Upper lobe of left lung (tissue), 6 donors: ENCODE measurements at regions not wholly inside any gene's neighbourhood (a gene's known extent, or its start where the extent isn't known, plus 50 kb on each side); places are given as distances from the start of the nearest gene placed in this dataset.

Source experiments
- ATAC-seq, 2 donors: fragments of 200-7000 bp; cut with Tn5 transposase; one replicate each; pipeline ENCODE4 v1.9.1; 2022; ENCODE audit warnings: mild to moderate bottlenecking in 2 of 2, moderate library complexity in 2 of 2; ENCODE audit not compliant: low FRiP score in 2 of 2
- DNase-seq, 2 donors: peaks; one replicate each; pipeline ENCODE4 v3.0.0-alpha.2; 2019 to 2020
- H3K27ac ChIP-seq, 4 donors: fragments of 200-600 bp; sonication (generic); one replicate each; pipeline ENCODE4 v1.5.1; 2016 to 2019
- H3K27me3 ChIP-seq, 4 donors: fragments of 200-600 bp; sonication (generic); one replicate each; pipeline ENCODE4 v1.5.1; 2017 to 2019
- H3K36me3 ChIP-seq, 4 donors: fragments of 200-600 bp; sonication (generic); one replicate each; pipeline ENCODE4 v1.5.1; 2016 to 2019
- H3K4me1 ChIP-seq, 4 donors: fragments of 200-600 bp; sonication (generic); one replicate each; pipeline ENCODE4 v1.5.1; 2018 to 2019
- H3K4me3 ChIP-seq, 4 donors: fragments of 200-600 bp; sonication (generic); one replicate each; pipeline ENCODE4 v1.5.1; 2017 to 2019; ENCODE audit warnings: mild to moderate bottlenecking in 2 of 4, moderate library complexity in 1 of 4
- H3K9me3 ChIP-seq, 4 donors: fragments of 200-600 bp; sonication (generic); one replicate each; pipeline ENCODE4 v1.5.1; 2018 to 2019
- CTCF ChIP-seq, 6 experiments: fragments of 450-650 bp in 4 of 6; fragments of 200-600 bp in 2 of 6; sonication (generic) in 2 of 6; IDR thresholded peaks; one replicate each; pipeline ENCODE4 v1.5.1; 2016 to 2019; ENCODE audit warnings: antibody characterized with exemption in 6 of 6
- EP300 ChIP-seq, 4 donors: sonication (generic); formaldehyde crosslinking; IDR thresholded peaks; one replicate each; pipeline ENCODE4 v1.5.1; 2017; ENCODE audit warnings: antibody characterized with exemption in 4 of 4, control low read depth in 2 of 4
- POLR2A ChIP-seq, 4 donors: fragments of 450-650 bp; IDR thresholded peaks; one replicate each; pipeline ENCODE4 v1.5.1; 2016 to 2017; ENCODE audit warnings: antibody characterized with exemption in 4 of 4, mild to moderate bottlenecking in 2 of 4
- POLR2AphosphoS5 ChIP-seq, 2 donors: sonication (generic); formaldehyde crosslinking; IDR thresholded peaks; one replicate each; pipeline ENCODE4 v1.5.1; 2017; ENCODE audit warnings: antibody characterized with exemption in 2 of 2
- WGBS, 2 donors: methylation state at CpG; one replicate each; pipeline ENCODE4 v1.1.5; 2017 to 2018; 5-methylcytosine and 5-hydroxymethylcytosine counted together
- donor health status: DM: no; HTN: no; CAD: no; lungs with moderate emphysema.
- donor health status: DM: no; HTN: yes; CAD: no; lungs with severe emphysema.

DNA sequence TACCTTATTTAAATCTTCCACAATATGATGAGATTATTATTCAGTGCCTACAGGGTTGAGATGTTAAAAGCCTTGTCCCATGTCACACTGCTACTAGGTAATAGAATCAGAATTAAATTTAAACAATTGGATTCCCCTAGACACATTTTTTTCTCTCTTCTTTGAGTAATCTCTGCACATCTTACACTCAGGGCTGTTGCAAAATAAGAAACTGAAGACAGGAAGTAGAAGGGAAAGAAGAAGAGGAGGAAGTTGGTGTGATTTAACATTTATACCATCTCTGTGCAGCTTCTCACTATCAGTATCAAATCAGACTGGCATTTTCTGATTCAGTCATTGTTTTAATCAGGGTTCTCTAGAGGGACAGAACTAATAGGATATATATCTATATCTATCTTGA is 677.6 kb downstream of the IRS1 start:
- H3K36me3 ChIP-seq, result no peaks in the 10 kb centered on the region
- H3K27me3 ChIP-seq, result no peaks in the 10 kb centered on the region
- peak overlapping the region in 2 of 4 donors; percentile 12 to 52 for H3K27ac ChIP-seq
- DNase-seq (no peak), ATAC-seq (peak in 1 of 2 donors; percentile 39)
- H3K4me1 ChIP-seq, result peaks cover 15 to 33% (median 27%) of the 10 kb centered on the region in 4 donors
- TF ChIP-seq POLR2A (IDR thresholded peaks at IDR 0.05) (no peak), POLR2AphosphoS5 (IDR thresholded peaks at IDR 0.05) (no peak), EP300 (IDR thresholded peaks at IDR 0.05) (no peak), CTCF (IDR thresholded peaks at IDR 0.05) (no peak)
- no peaks in the 10 kb centered on the region for H3K9me3 ChIP-seq
- no peak overlapping the region for H3K4me3 ChIP-seq

- H3K4me3 ChIP-seq, result no peak overlapping the region
- H3K36me3 ChIP-seq, result no peaks in the 10 kb centered on the region
- H3K27ac ChIP-seq, result peak overlapping the region in 1 of 4 donors; percentile 52
- 34 to 39% methylated on average over 4 of the region's 4 CpGs for WGBS, 2 donors
- ATAC-seq (no peak), DNase-seq (no peak)
- no peak for TF ChIP-seq POLR2AphosphoS5 (IDR thresholded peaks at IDR 0.05)
- TF ChIP-seq POLR2A (IDR thresholded peaks at IDR 0.05), result no peak
- TF ChIP-seq EP300 (IDR thresholded peaks at IDR 0.05), result no peak
- no peak for TF ChIP-seq CTCF (IDR thresholded peaks at IDR 0.05)
- no peaks in the 10 kb centered on the region for H3K27me3 ChIP-seq
- H3K9me3 ChIP-seq, result no peaks in the 10 kb centered on the region
- peaks cover 15 to 33% (median 27%) of the 10 kb centered on the region in 4 donors for H3K4me1 ChIP-seq
These were observed 678.4 kb downstream of the IRS1 start for GRCh38 chr2:226121046-226121738.

- H3K4me3 ChIP-seq, result peak overlapping the region in 3 of 4 donors; percentile 8 to 32 (median 23)
- no peaks in the 10 kb centered on the region for H3K27me3 ChIP-seq
- H3K27ac ChIP-seq, result peak overlapping the region; percentile 21 to 80 (median 65)
- WGBS, 2 donors, result 23 to 42% methylated on average over 10 of the region's 10 CpGs
- no peaks in the 10 kb centered on the region for H3K9me3 ChIP-seq
- H3K36me3 ChIP-seq, result no peaks in the 10 kb centered on the region
- TF ChIP-seq POLR2A (IDR thresholded peaks at IDR 0.05) (no peak), CTCF (IDR thresholded peaks at IDR 0.05) (no peak), EP300 (IDR thresholded peaks at IDR 0.05) (peak in 2 of 4 donors; percentile 53 to 73), POLR2AphosphoS5 (IDR thresholded peaks at IDR 0.05) (peak in 1 of 2 donors; percentile 83)
- DNase-seq (no peak), ATAC-seq (peak; percentile 74 to 86)
- peaks cover 9 to 26% (median 19%) of the 10 kb centered on the region in 4 donors for H3K4me1 ChIP-seq
These were observed 680.9 kb downstream of the IRS1 start for GRCh38 chr2:226118471-226119429.

GRCh38 chr2:226117510-226118065 is 682.0 kb downstream of the IRS1 start:
- TF ChIP-seq POLR2A (IDR thresholded peaks at IDR 0.05), result no peak
- TF ChIP-seq EP300 (IDR thresholded peaks at IDR 0.05), result no peak
- TF ChIP-seq CTCF (IDR thresholded peaks at IDR 0.05), result no peak
- no peak for TF ChIP-seq POLR2AphosphoS5 (IDR thresholded peaks at IDR 0.05)
- no peaks in the 10 kb centered on the region for H3K27me3 ChIP-seq
- 70% methylated on average over 3 of the region's 3 CpGs for WGBS, 2 donors
- H3K4me1 ChIP-seq, result peaks cover 0 to 15% (median 10%) of the 10 kb centered on the region in 4 donors
- no peak for DNase-seq
- peak overlapping the region in 3 of 4 donors; percentile 61 to 80 (median 69) for H3K27ac ChIP-seq
- no peaks in the 10 kb centered on the region for H3K9me3 ChIP-seq
- no peak overlapping the region for H3K4me3 ChIP-seq
- no peak for ATAC-seq
- no peaks in the 10 kb centered on the region for H3K36me3 ChIP-seq
